Glutamatergic neuron (in vitro differentiated cells): ENCODE measurements at regions not wholly inside any gene's neighbourhood (a gene's known extent, or its start where the extent isn't known, plus 50 kb on each side); places are given as distances from the start of the nearest gene placed in this dataset.

Experiments
- DNase-seq: peaks from one replicate; pipeline ENCODE4 v3.0.0; 2022
- H3K27ac Mint-ChIP-seq: one replicate; pipeline ENCODE4 v1.8.0; 2020; ENCODE audit warnings: mild to moderate bottlenecking, mixed read lengths, inconsistent platforms; ENCODE audit not compliant: unreplicated experiment
- H3K27me3 Mint-ChIP-seq: one replicate; pipeline ENCODE4 v1.8.0; 2020; ENCODE audit warnings: mild to moderate bottlenecking, moderate library complexity, mixed read lengths, inconsistent platforms; ENCODE audit not compliant: unreplicated experiment
- H3K36me3 Mint-ChIP-seq: one replicate; pipeline ENCODE4 v1.8.0; 2020; ENCODE audit warnings: mild to moderate bottlenecking, mixed read lengths, inconsistent platforms; ENCODE audit not compliant: unreplicated experiment
- H3K4me1 Mint-ChIP-seq: one replicate; pipeline ENCODE4 v1.8.0; 2020; ENCODE audit warnings: mild to moderate bottlenecking, low read depth, mixed read lengths, inconsistent platforms; ENCODE audit not compliant: unreplicated experiment
- H3K4me3 Mint-ChIP-seq: one replicate; pipeline ENCODE4 v1.8.0; 2020; ENCODE audit warnings: mild to moderate bottlenecking, mixed read lengths, inconsistent platforms; ENCODE audit not compliant: unreplicated experiment
- H3K9me3 Mint-ChIP-seq: one replicate; pipeline ENCODE4 v1.8.0; 2020; ENCODE audit warnings: mild to moderate bottlenecking, moderate library complexity, mixed read lengths, inconsistent platforms; ENCODE audit not compliant: unreplicated experiment
- TF ChIP-seq, protein P1 (sequence below): fragments of 200-600 bp; sonication (generic); IDR thresholded peaks from one replicate; pipeline ENCODE4 v1.5.0; 2021; ENCODE audit not compliant: partially characterized antibody, unreplicated experiment

DNA sequence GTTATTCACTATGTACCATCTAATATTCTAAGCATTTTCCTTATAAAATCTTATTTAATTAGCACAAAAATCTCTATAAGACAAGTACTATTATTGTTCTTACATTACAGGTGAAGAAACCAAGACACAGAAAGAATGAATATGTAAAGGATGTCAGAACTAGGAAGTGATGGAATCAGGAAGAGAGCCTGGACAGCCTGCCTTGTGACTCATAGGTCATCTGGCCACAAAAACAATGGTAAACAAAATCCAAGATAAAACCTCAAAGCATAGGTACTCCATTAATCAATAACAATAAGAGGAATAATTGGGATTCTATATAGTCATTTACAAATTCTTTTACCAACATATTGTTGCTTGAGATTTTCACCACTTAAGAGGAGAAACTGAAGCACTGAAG is 505.4 kb upstream of the PIK3C3 start:
- no peak for DNase-seq
- TF ChIP-seq, protein P1, sequence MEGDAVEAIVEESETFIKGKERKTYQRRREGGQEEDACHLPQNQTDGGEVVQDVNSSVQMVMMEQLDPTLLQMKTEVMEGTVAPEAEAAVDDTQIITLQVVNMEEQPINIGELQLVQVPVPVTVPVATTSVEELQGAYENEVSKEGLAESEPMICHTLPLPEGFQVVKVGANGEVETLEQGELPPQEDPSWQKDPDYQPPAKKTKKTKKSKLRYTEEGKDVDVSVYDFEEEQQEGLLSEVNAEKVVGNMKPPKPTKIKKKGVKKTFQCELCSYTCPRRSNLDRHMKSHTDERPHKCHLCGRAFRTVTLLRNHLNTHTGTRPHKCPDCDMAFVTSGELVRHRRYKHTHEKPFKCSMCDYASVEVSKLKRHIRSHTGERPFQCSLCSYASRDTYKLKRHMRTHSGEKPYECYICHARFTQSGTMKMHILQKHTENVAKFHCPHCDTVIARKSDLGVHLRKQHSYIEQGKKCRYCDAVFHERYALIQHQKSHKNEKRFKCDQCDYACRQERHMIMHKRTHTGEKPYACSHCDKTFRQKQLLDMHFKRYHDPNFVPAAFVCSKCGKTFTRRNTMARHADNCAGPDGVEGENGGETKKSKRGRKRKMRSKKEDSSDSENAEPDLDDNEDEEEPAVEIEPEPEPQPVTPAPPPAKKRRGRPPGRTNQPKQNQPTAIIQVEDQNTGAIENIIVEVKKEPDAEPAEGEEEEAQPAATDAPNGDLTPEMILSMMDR: no peak
- no peaks in the 10 kb centered on the region for H3K4me1 Mint-ChIP-seq
- no peaks in the 10 kb centered on the region for H3K36me3 Mint-ChIP-seq
- no peak overlapping the region for H3K4me3 Mint-ChIP-seq
- no peaks in the 10 kb centered on the region for H3K27me3 Mint-ChIP-seq
- H3K27ac Mint-ChIP-seq: no peak overlapping the region
- H3K9me3 Mint-ChIP-seq: no peaks in the 10 kb centered on the region

GRCh38 chr18:41444943-41445342 is 510.1 kb upstream of the PIK3C3 start:
- TF ChIP-seq, protein P1: no peak
- Mint-ChIP-seq H3K27ac (no peak overlapping the region), H3K36me3 (peaks cover 5% of the 10 kb centered on the region), H3K4me3 (no peak overlapping the region), H3K27me3 (no peaks in the 10 kb centered on the region), H3K4me1 (no peaks in the 10 kb centered on the region), H3K9me3 (no peaks in the 10 kb centered on the region)
- no peak for DNase-seq

DNA sequence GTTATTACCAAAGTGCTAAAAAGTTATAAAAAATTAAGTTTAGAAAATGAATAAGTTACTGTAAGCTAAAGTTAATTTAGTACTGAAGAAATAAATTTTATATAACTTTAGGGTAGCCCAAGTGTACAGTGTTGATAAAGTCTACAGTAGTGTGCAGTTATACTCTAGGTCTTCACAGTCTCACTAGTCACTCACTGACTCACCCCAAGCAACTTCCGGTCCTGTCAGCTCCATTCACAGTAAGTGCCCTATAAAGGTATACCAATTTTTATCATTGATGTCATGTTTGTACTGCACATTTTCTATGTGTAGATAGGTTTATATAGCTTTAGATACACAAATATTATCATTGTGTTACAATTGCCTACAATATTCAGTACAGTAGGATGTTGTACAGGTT is 518.3 kb upstream of the PIK3C3 start:
- DNase-seq: no peak
- H3K4me3 Mint-ChIP-seq: no peak overlapping the region
- no peaks in the 10 kb centered on the region for H3K27me3 Mint-ChIP-seq
- no peak overlapping the region for H3K27ac Mint-ChIP-seq
- peaks cover 9% of the 10 kb centered on the region for H3K36me3 Mint-ChIP-seq
- no peaks in the 10 kb centered on the region for H3K4me1 Mint-ChIP-seq
- TF ChIP-seq, protein P1: no peak
- H3K9me3 Mint-ChIP-seq: peaks cover 1% of the 10 kb centered on the region

DNA sequence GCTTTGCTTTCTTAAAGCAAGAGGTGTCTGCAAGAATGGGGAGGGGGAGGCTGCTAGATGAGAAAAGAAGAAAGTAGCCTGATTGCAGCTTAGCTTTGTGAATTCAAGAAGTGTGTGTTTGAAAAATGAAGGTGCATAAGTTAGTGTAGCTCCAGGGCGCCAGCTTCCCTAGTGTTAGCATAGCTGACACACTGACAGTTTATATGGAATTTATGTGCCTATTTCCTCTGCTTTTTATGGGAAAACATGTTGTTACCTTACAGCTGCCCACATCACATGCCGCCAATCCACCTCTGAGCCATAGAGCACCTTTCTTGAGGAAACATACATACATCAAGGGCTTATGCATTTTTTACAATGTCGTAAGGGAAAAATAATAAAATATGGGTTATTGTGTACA is 536.4 kb upstream of the PIK3C3 start:
- Mint-ChIP-seq H3K4me3 (no peak overlapping the region), H3K36me3 (no peaks in the 10 kb centered on the region), H3K9me3 (no peaks in the 10 kb centered on the region), H3K27ac (no peak overlapping the region), H3K4me1 (no peaks in the 10 kb centered on the region), H3K27me3 (no peaks in the 10 kb centered on the region)
- no peak for DNase-seq
- TF ChIP-seq, protein P1: no peak

- Mint-ChIP-seq H3K36me3 (no peaks in the 10 kb centered on the region), H3K4me3 (no peak overlapping the region), H3K27me3 (no peaks in the 10 kb centered on the region), H3K9me3 (no peaks in the 10 kb centered on the region), H3K27ac (no peak overlapping the region), H3K4me1 (no peaks in the 10 kb centered on the region)
- TF ChIP-seq, protein P1: no peak
- DNase-seq: no peak
Observed at GRCh38 chr18:41416044-41416443, 539.0 kb upstream of the PIK3C3 start.
